GM19043 (cell line): ENCODE measurements at regions not wholly inside any gene's neighbourhood (a gene's known extent, or its start where the extent isn't known, plus 50 kb on each side); places are given as distances from the start of the nearest gene placed in this dataset.
"Not testable (repeated sequence)": the region's sequence is repeated elsewhere in the genome, so short reads cannot be mapped to it uniquely, and the experiment has no call there.

Experiments used
- ATAC-seq: cut with Tn5 transposase; IDR thresholded peaks from one replicate; pipeline ENCODE4 v1.9.1; 2021; ENCODE audit warnings: low read depth; ENCODE audit not compliant: unreplicated experiment

DNA sequence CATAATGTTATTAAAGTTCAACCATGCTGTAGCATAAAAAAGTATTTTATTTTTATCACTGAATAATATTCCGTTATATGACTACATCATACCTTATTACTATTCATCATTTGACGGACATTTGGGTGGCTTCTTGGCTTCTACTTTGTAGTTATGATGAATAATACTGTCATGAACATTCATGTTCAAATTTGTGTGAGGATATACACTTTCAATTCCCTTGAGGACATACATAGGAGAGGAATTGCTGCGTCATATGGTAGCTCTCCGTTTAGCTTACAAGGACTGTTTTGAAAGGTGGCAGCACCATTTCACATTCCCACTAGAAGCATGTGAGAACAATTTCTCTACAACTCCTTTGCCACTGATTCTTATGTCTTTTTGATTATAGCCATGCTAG lies 910.8 kb upstream of the MIR17HG start:
- ATAC-seq, result no peak

DNA sequence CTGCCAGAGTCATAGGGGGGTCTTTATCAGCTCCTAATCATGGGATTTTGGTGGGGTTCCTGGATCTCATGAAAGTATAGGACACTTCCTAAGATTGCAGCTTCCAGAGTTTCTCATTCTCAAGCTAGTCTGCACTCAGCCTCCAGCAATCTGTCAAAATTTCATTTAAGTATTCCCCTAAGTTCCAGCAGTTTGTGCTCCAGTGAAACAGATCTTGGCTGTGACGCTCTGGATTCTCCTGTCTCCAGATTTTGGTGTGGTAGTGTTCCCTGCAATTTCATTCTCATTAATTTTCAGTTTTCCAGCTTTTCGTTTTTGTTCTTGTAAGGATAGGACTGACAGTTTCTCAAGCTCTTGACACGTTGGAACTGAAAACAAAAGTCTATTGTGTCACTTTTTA lies 908.9 kb upstream of the MIR17HG start:
- ATAC-seq, result no peak

DNA sequence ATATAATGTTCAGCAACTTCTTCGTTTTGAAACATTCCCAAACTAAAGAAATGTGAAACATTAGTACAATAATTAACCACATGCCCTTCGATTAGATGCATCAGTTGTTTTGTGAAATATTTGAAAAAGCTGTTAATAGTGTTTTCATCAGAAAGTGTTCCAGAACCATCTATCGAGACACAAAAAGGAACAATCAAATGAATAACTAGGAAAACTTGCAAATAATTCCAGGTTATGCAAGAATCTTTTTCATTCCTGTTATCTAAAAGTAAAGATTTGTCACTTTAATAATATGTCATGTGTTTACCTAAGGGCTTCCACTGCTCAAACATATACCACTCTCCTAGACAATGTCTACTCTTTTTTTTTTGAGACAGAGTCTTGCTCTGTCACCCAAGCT lies 904.2 kb upstream of the MIR17HG start:
- no peak for ATAC-seq

DNA sequence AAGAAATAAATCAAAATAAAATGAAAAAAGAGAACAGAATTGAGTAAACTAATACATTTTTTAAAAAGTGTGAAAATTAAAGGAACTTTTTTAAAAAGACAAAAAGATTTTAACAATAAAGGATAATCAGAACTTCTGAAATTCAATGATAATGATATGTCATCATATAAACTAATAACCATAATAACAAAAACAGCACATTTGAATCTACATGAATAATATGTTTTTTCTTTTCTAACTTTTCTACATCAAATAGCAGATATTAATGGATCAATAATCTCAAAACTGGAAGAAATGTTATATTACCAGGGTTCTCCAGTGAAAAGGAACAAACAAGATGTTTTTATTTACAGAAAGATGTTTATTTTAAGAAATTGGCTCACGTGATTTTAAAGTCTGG lies 903.3 kb upstream of the MIR17HG start:
- no peak for ATAC-seq

DNA sequence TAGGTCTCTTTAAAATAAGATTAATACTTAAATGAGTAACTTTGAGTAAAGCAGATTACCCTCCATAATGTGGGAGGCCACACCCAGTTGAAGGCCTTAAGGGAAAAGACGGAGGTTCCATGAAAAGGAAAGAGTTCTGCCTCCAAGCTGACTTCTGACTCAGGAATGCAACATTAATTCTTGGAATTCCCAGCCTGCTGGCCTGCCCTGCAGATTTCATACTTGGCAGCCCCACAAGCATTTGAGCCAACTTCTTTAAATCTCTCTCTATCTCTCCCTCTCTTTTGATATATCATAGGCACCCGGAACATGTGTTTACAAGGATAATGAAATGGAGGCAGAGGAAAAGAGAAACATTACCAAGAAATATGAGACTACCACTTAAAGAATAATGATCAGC lies 902.3 kb upstream of the MIR17HG start:
- ATAC-seq, result no peak

DNA sequence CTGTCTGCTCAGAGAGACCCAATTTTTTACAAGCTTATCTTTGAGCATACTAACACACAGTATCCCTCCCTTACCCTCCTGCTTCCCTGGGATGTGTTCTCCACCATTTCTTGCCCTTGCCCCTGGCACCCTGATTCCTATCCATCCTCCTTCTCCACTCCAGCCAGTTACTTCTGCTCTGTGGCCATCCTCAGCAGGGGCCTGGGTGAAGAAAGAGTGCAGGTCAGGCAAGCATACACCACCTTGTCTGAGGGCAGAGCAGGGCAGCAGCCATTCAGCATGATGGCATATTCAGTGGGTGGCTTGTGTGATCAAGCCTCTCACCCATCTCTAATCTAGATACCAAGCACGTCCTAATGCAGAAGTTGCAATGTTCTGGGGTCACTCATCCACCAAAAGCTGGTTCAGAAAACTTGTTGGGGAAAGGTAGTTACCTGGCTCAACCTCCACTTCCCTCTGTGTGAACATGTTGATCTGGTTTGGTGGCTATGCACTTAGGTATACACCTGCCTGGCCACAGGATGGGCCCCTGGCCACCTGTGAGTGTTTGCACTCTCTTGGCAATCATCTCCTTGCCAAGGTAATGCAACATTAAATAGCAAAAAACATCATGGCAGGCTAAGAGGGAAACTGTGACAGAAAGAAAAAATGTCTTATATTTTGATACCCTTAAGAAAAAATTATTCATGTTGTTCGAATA lies 900.3 kb upstream of the MIR17HG start:
- no peak for ATAC-seq

DNA sequence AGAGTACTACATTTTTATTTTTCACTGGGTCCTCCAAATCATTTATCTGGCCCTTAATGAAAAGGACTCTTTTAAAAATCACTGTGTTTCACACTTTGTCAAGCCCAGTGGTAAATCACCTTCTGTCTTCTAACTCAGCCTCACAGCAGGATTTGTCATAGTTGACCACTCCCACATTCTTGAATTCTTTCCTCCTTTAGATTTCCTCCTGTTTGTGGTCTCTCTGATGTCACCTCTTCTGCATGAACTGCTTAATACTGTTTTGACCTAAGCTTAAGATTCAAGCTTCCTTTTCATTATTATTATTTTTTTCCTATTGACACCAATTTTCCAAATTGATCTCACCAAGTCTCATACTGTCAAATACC lies 899.8 kb upstream of the MIR17HG start:
- no peak for ATAC-seq

DNA sequence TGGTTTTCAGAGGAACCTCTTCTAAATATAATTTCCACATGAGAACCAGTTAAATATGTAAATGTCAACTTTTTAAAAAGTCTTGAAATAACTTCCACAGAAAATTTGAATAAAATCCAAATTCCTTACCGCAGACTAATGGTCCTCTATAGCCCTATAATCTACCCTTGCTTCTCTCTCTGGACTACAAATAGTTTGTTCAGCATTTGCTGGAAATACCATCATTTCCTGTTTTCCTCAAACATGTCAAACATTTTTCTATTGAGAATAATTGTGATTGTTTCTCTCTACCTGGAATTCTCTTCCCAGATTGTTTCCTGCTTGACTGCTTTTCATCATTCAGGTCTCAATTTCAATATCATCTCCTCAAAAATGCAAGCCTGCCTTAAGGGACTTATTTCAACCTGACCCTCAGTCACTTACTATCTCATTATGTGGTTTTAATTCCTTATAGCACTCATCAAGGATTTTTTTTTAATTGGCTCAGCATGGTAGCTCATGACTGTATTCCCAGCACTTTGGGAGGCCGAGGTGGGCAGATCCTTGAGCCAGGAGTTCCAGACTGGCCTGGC lies 898.9 kb upstream of the MIR17HG start:
- no peak for ATAC-seq

DNA sequence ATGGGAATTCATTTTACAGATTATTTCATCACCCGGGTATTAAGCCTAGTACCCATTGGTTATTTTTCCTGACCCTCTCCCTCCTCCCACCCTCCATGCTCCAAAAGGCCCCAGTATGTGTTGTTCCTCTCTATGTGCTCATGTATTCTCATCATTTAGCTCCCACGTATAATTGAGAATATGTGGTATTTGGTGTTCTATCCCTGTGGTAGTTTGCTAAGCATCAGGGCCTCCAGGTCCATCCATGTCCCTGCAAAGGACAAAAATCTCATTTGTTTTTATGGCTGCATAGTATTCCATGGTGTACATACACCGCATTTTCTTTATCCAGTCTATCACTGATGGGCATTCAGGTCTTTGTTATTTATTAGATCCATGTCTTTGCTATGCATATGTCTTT lies 894.1 kb upstream of the MIR17HG start:
- no peak for ATAC-seq

DNA sequence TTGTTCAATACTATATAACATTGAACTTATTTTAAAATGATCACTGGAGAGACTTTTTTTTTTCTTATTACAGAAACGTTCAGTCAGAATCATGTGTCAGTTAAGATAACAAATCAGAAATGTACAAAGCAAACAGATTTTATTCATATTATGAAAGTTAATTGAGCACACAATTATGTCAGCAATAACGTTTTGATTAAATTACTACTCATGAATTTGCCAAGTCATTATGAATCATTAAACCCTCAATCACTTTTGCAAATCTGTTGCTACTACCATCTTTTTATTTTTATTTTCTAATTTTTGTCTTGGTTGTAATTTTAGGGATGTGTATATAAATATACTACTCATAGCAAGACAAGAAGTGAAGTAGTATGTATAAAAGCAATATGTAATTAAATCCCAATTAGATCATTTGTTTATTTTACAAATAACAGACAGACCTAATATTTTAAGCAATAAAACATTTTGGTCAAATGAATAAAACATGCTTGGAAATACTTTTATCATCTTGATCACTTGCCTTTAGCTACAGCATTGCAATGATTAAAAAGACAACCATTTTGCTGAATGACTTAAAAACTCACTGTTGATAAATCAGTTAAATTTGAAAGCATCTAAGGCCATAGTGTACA lies 893.4 kb upstream of the MIR17HG start:
- ATAC-seq, result no peak

DNA sequence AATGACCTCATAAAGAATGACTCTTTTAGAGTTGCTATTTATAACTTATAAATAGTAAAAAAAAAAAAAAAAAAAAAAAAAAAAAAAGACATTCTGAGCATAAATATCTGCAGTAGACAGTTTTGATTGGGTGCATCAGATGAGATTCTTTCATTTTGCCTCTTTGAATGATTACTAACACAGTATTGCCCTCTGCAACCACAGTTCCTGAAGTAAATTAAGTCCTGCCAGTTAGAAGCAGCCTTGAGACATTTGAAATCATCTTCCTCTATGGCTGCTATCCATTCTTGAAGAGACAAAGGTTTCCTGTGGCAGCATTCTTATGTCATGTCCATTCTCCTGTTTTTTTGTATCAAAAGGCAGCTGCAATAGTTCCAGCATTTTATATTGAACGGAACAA lies 892.4 kb upstream of the MIR17HG start:
- ATAC-seq, result no peak

DNA sequence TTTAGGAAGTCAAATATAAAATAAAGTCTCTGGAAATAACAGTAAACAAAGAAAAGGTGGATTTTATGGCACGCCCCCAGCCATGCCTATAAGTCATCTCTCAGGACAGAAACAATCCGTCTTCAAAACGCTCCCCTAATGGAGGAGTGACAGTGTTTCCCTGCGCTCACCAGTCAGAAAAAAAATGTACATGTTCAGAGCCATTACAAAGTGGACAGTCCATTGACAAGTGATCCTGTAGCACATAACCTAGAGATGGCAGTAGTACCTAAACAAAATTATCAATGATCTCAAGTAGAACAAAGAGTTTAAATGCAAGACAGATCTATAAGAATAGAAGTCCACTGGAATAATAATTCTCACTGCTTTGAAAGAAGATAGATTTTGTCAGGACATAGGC lies 891.7 kb upstream of the MIR17HG start:
- no peak for ATAC-seq

DNA sequence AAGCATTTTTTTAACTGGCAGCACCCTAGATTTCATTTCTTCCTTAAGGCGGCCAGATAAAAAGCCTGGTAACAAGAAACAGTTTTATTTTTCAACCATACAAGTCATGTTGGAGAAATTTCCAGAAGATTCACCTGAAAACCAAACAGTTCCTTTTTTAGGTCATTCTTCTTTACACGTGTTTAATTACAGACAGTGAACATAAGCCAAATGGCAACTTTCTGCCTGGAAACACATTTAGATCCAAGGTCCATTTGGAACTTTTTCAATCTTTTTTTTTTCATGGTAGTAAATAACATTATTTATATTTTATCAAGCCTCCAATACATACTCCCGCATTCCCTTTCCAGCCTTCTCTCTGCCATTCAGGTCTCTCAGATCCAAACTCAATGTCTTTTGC lies 886.1 kb upstream of the MIR17HG start:
- ATAC-seq, result no peak

DNA sequence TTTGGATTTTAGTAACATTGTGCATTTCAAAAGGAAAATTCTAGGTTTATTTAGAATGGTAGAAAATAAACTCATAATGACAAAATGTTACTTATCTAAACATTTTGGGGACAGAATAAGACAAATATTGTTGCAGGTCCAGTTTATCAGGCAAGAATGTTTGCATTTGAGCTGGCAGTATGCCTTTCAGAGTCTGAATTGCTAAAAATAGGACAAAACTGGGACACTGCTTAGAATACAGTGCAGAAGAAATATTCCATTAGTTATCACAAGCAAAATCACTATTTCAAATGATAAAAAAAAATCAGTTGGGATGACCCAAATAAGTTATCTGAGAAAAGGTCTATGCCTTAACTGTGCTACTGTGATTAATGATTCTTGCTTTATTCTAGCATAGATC lies 870.3 kb upstream of the MIR17HG start:
- ATAC-seq, result no peak

DNA sequence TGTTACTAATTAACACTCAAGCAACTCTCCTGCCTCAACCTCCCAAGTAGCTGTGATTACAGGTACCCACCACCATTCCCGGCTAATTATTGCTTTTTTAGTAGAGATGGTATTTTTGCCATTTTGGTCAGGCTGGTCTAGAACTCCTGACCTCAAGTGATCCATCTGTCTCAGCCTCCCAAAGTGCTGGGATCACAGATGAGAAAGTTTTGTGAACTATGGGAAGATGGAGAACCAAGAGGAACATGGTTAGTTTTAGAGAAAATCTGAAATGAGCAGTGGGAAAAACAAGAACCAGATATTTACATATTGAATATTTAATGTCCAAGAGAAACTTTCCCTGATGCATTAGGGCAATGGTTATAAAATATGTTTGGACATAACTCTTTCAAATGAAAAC lies 863.6 kb upstream of the MIR17HG start:
- ATAC-seq, result no peak

DNA sequence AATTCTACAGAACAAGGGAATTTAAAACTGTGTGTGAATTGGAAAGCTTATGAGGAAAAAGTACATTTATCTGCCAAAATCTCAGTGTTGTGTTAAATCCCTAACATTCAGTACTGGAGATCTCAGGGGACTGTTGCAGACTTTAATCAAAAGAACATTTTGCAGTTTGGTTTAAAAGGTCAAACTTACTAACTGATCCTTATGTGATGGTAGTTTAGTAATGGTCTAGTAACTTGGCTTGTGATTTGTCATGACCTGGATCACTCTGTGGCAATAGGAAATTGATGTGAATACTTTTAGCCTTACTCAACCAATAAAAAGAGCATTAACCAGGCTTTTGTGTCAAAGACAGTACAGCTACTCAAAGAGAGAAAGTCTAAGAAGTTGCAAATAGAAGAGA lies 862.1 kb upstream of the MIR17HG start:
- no peak for ATAC-seq

DNA sequence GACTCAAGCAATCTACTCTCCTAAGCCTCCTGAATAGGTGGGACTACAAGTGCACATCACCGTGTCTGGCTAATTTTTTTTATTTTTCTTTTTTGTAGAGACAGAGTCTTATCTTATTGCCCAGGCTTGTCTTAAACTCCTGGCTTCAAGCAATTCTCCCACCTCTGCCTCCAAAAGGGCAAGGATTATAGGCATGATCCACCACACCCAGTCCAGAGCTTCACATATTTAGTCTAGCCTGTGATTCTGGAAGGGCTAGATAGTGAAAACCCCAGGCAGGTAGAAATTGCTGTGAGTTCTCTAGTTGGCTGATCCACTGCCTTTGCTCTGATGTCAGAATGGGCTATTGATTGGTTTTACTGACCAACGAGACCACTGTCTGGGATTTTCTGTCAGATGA lies 854.6 kb upstream of the MIR17HG start:
- ATAC-seq, result no peak

DNA sequence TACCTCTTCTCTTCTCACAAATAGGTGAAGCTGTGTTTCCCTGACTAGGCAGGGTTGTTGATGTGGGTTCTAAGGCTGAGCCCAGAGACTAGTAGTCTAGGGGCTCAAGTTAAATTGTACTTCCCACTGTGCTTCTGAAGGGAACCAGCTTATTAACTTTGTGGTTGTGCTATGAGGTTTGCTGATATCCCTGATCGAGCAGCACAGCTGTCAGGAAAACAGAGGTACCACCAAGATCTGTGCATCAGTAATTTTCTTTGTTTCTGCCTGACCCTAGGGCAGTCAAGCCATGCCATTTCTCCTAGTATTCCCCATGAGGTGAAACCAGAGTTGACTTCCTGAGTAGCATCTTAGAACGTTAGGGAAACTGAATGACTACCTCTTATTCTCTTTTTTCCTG lies 853.8 kb upstream of the MIR17HG start:
- ATAC-seq, result no peak

DNA sequence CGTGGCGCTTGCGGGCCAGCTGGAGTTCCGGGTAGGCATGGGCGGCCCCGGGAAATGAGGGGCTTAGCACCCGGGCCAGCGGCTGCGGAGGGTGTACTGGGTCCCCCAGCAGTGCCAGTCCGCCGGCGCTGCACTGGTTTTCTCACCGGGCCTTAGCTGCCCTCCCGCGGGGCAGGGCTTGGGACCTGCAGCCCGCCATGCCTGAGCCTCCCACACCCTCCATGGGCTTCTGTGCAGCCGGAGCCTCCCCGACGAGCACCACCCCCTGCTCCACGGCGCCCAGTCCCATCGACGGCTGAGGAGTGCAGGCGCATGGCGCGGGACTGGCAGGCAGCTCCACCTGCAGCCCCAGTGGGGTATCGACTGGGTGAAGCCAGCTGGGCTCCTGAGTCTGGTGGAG lies 852.6 kb upstream of the MIR17HG start:
- not testable (repeated sequence) for ATAC-seq

DNA sequence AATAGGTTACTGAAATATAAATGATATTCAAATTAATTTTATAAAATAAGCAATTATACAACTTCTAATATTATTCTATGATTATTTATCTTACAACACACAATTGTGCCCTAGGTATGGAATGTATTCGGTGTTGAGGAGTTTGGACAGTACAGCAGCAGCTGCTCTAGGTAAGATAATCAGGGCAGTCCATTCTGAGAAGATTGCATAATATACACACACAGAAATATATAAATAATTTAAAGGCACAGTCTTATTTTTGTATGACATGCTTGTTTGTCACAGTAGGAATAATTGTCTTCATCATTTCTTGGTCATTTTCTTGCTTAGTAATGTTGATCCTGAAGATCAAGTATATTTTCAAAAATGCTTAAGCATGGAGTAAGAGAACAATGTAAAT lies 849.4 kb upstream of the MIR17HG start:
- no peak for ATAC-seq

DNA sequence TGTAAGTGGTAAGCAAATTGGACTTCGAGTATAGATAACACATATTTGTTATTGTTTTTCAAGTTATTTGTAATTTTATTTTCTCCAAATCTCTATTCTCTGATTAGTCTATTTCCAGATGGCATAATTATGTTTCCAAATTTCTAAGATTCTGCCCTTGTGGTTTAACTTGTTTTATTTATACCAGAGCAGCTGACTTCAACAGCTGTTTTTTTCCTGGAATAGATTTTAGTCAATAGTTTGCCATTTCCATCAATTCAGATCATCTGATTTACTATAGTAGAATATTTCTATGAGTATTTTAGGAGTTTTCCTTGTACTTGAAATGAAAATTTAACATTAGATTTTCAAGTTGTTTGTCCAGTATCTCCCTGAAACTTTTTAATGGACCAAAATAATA lies 848.7 kb upstream of the MIR17HG start:
- ATAC-seq, result no peak

DNA sequence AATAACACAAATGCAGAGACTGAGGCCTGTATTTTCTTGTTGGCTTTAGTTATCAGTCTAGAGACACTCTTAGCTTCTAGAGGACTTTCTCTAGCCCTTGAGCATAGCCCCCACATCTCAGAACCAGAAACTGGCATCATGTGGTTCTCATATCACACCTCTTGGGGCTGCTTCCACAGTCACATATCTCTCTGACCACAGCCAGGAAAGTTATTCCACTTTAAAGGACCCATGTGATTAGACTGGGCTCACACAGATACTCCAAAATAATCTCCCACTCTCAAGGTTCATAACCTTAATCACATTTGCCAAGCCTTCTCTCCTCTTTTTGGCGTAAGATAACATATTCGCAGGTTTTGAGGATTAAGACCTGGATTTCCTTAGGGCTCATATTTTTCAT lies 846.9 kb upstream of the MIR17HG start:
- no peak for ATAC-seq
